Adrenal gland (tissue), 9 donors: ENCODE measurements at regions not wholly inside any gene's neighbourhood (a gene's known extent, or its start where the extent isn't known, plus 50 kb on each side); places are given as distances from the start of the nearest gene placed in this dataset.

Source experiments
- DNase-seq, 7 donors: peaks; one replicate each; pipeline ENCODE4 v3.0.0-alpha.2; 2019 to 2020
- H3K27ac ChIP-seq, 5 donors: fragments of 200-600 bp; sonication (generic) in 4 of 5; 1 replicate in 3 of 5; 2 replicates in 2 of 5; pipeline versions ENCODE4 v1.5.1 to v1.8.0; 2016 to 2020; ENCODE audit warnings: mild to moderate bottlenecking in 1 of 5
- H3K27me3 ChIP-seq: fragments of 200-600 bp; 2 replicates; pipeline ENCODE4 v1.8.0; 2021
- H3K36me3 ChIP-seq, 2 donors: fragments of 200-600 bp; replicated peaks in 1 of 2; 1 replicate in 1 of 2; 2 replicates in 1 of 2; pipeline versions ENCODE4 v1.5.1 to v1.8.0; 2018 to 2022
- H3K4me1 ChIP-seq, 2 donors: fragments of 200-600 bp; replicated peaks in 1 of 2; 1 replicate in 1 of 2; 2 replicates in 1 of 2; pipeline versions ENCODE4 v1.5.1 to v1.8.0; 2018 to 2021
- H3K4me3 ChIP-seq, 4 donors: fragments of 200-600 bp; sonication (generic) in 3 of 4; one replicate each; pipeline ENCODE4 v1.5.1; 2016 to 2018
- H3K9me3 ChIP-seq, 3 donors: fragments of 200-600 bp; sonication (generic) in 1 of 3; replicated peaks in 1 of 3; 1 replicate in 2 of 3; 2 replicates in 1 of 3; pipeline versions ENCODE4 v1.5.1 to v1.8.0; 2016 to 2021
- CTCF ChIP-seq, 6 experiments: fragments of 450-650 bp in 4 of 6; fragments of 200-600 bp in 2 of 6; sonication (generic) in 1 of 6; IDR thresholded peaks; 1 replicate in 5 of 6; 2 replicates in 1 of 6; pipeline versions ENCODE4 v1.5.1 to v1.8.0; 2016 to 2021; ENCODE audit warnings: antibody characterized with exemption in 6 of 6, mild to moderate bottlenecking in 2 of 6, moderate library complexity in 1 of 6
- POLR2A ChIP-seq, 2 donors: fragments of 450-650 bp; IDR thresholded peaks; one replicate each; pipeline ENCODE4 v1.6.1; 2017; ENCODE audit warnings: antibody characterized with exemption in 2 of 2, mild to moderate bottlenecking in 2 of 2, moderate library complexity in 1 of 2
- WGBS, 4 donors: extraction: QIAGEN DNeasy Blood & Tissue Kit in 2 of 4; methylation state at CpG; one replicate each; pipeline versions ENCODE4 v1.1.5 to v1.1.7; 2013 to 2017; 5-methylcytosine and 5-hydroxymethylcytosine counted together
- intact Hi-C, 2 donors: fragments of 100-400 bp; cut with DNase I; formaldehyde crosslinking; loops; one replicate each; pipeline versions ENCODE4 v1.14.1 to v1.15.0; 2022 to 2023
- donor health status: healthy with polysubstance abuse.
- donor health status: Bipolar disorder and iron deficiency.
- donor health status: DM: yes; HTN: yes; CAD: no.
- donor health status: DM: no; HTN: no; CAD: no.
- donor health status: DM: no; HTN: no; CAD: no.

- Histone ChIP-seq H3K4me3 (no peak overlapping the region), H3K9me3 (no peaks in the 10 kb centered on the region), H3K27me3 (no peaks in the 10 kb centered on the region), H3K27ac (no peak overlapping the region), H3K4me1 (no peaks in the 10 kb centered on the region), H3K36me3 (no peaks in the 10 kb centered on the region)
- no peak for DNase-seq
- TF ChIP-seq CTCF (IDR thresholded peaks at IDR 0.05) (no peak), POLR2A (IDR thresholded peaks at IDR 0.05) (no peak)
- 45 to 64% (median 62%) methylated on average over 2 of the region's 2 CpGs for WGBS, 4 donors
- intact Hi-C loops = no loop called here
These were observed 609.6 kb upstream of the TLE4 start for GRCh38 chr9:78962156-78962555.

- Histone ChIP-seq H3K4me1 (no peaks in the 10 kb centered on the region), H3K27ac (no peak overlapping the region), H3K4me3 (no peak overlapping the region), H3K27me3 (no peaks in the 10 kb centered on the region), H3K9me3 (no peaks in the 10 kb centered on the region), H3K36me3 (no peaks in the 10 kb centered on the region)
- intact Hi-C loops = no loop called here
- TF ChIP-seq POLR2A (IDR thresholded peaks at IDR 0.05) = no peak
- TF ChIP-seq CTCF (IDR thresholded peaks at IDR 0.05) = no peak
- no peak for DNase-seq
These were observed 607.9 kb upstream of the TLE4 start for GRCh38 chr9:78963911-78964310.

- DNase-seq = no peak
- intact Hi-C loops = no loop called here
- H3K4me1 ChIP-seq = no peaks in the 10 kb centered on the region
- TF ChIP-seq CTCF (IDR thresholded peaks at IDR 0.05) (no peak), POLR2A (IDR thresholded peaks at IDR 0.05) (no peak)
- no peaks in the 10 kb centered on the region for H3K27me3 ChIP-seq
- no peaks in the 10 kb centered on the region for H3K36me3 ChIP-seq
- 59 to 80% (median 71%) methylated on average over 3 of the region's 3 CpGs for WGBS, 4 donors
- H3K4me3 ChIP-seq = no peak overlapping the region
- no peak overlapping the region for H3K27ac ChIP-seq
- H3K9me3 ChIP-seq = no peaks in the 10 kb centered on the region
These were observed 604.1 kb upstream of the TLE4 start for GRCh38 chr9:78967596-78968217.

- Histone ChIP-seq H3K9me3 (no peaks in the 10 kb centered on the region), H3K27ac (no peak overlapping the region), H3K36me3 (no peaks in the 10 kb centered on the region), H3K4me1 (no peaks in the 10 kb centered on the region), H3K4me3 (no peak overlapping the region), H3K27me3 (no peaks in the 10 kb centered on the region)
- intact Hi-C loops = no loop called here
- DNase-seq = no peak
- WGBS, 4 donors = 66 to 83% (median 73%) methylated on average over 2 of the region's 2 CpGs
- TF ChIP-seq POLR2A (IDR thresholded peaks at IDR 0.05) (no peak), CTCF (IDR thresholded peaks at IDR 0.05) (no peak)
These were observed 601.4 kb upstream of the TLE4 start for GRCh38 chr9:78970375-78970774.
